CD14-positive monocyte (primary cell): ENCODE measurements at regions not wholly inside any gene's neighbourhood (a gene's known extent, or its start where the extent isn't known, plus 50 kb on each side); places are given as distances from the start of the nearest gene placed in this dataset.

ENCODE experiments used
- DNase-seq, 3 donors: peaks; one replicate each; pipeline ENCODE4 v3.0.0-alpha.2; 2011 to 2022
- H2AFZ ChIP-seq: 2 replicates; pipeline ENCODE4 v1.6.0; 2012; ENCODE audit warnings: mild to moderate bottlenecking, low read depth, low read length, inconsistent platforms; ENCODE audit not compliant: insufficient read depth, poor library complexity, severe bottlenecking
- H3K27ac ChIP-seq, 2 donors: 1 replicate in 1 of 2; 2 replicates in 1 of 2; pipeline ENCODE4 v1.5.1; 2012 to 2013; ENCODE audit warnings: low read length in 2 of 2, control low read depth in 1 of 2, inconsistent platforms in 1 of 2, low read depth in 1 of 2, mild to moderate bottlenecking in 1 of 2
- H3K27me3 ChIP-seq, 2 donors: one replicate each; pipeline versions ENCODE4 v1.6.0 to v1.6.1; 2011 to 2013; ENCODE audit warnings: low read length in 2 of 2; ENCODE audit not compliant: control insufficient read depth in 2 of 2, insufficient read depth in 2 of 2
- H3K36me3 ChIP-seq, 2 donors: replicated peaks in 1 of 2; 1 replicate in 1 of 2; 2 replicates in 1 of 2; pipeline versions ENCODE4 v1.5.1 to v1.6.1; 2012 to 2013; ENCODE audit warnings: low read length in 2 of 2, control low read depth in 1 of 2, inconsistent platforms in 1 of 2, mild to moderate bottlenecking in 1 of 2; ENCODE audit not compliant: insufficient read depth in 2 of 2, control insufficient read depth in 1 of 2
- H3K4me1 ChIP-seq, 2 donors: 1 replicate in 1 of 2; 2 replicates in 1 of 2; pipeline versions ENCODE4 v1.5.1 to v1.6.1; 2012 to 2013; ENCODE audit warnings: low read length in 2 of 2, control low read depth in 1 of 2, inconsistent platforms in 1 of 2, mild to moderate bottlenecking in 1 of 2, moderate library complexity in 1 of 2; ENCODE audit not compliant: insufficient read depth in 2 of 2, control insufficient read depth in 1 of 2
- H3K4me2 ChIP-seq: replicated peaks from 2 replicates; pipeline ENCODE3; 2012; ENCODE audit warnings: low read length, moderate library complexity, mild to moderate bottlenecking; ENCODE audit not compliant: poor library complexity, severe bottlenecking; ENCODE audit errors: extremely low read depth
- H3K4me3 ChIP-seq, 3 experiments: fragments of 200-600 bp in 1 of 3; sonication (generic) in 1 of 3; replicated peaks in 1 of 3; 1 replicate in 2 of 3; 2 replicates in 1 of 3; pipeline ENCODE4 v1.5.1; 2011 to 2013; ENCODE audit warnings: low read length in 3 of 3, mild to moderate bottlenecking in 3 of 3, control low read depth in 2 of 3, low read depth in 2 of 3, inconsistent platforms in 1 of 3, moderate library complexity in 1 of 3
- H3K79me2 ChIP-seq: 2 replicates; pipeline ENCODE4 v1.6.0; 2012; ENCODE audit warnings: mild to moderate bottlenecking, control low read depth, inconsistent platforms, low read length, moderate library complexity; ENCODE audit not compliant: insufficient read depth
- H3K9ac ChIP-seq: 2 replicates; pipeline ENCODE4 v1.6.0; 2017; ENCODE audit warnings: low read length, mild to moderate bottlenecking; ENCODE audit not compliant: insufficient read depth, poor library complexity, severe bottlenecking
- H3K9me3 ChIP-seq, 2 donors: replicated peaks in 1 of 2; 1 replicate in 1 of 2; 2 replicates in 1 of 2; pipeline versions ENCODE4 v1.5.1 to v1.6.1; 2012 to 2013; ENCODE audit warnings: low read length in 2 of 2, control low read depth in 1 of 2; ENCODE audit not compliant: control insufficient read depth in 1 of 2, insufficient read depth in 1 of 2
- H4K20me1 ChIP-seq: 2 replicates; pipeline ENCODE4 v1.6.0; 2012; ENCODE audit warnings: mild to moderate bottlenecking, low read length, control low read depth, moderate library complexity; ENCODE audit not compliant: insufficient read depth
- H3K27ac Mint-ChIP-seq, 7 donors: one replicate each; pipeline ENCODE4 v1.8.0; 2020; ENCODE audit warnings: mild to moderate bottlenecking in 7 of 7, mixed read lengths in 7 of 7, moderate library complexity in 6 of 7, inconsistent platforms in 2 of 7
- H3K27me3 Mint-ChIP-seq, 3 donors: one replicate each; pipeline ENCODE4 v1.8.0; 2021 to 2022; ENCODE audit warnings: low read depth in 3 of 3, mild to moderate bottlenecking in 3 of 3, mixed read lengths in 3 of 3, moderate library complexity in 3 of 3, inconsistent platforms in 1 of 3
- H3K36me3 Mint-ChIP-seq, 2 donors: one replicate each; pipeline ENCODE4 v1.8.0; 2020; ENCODE audit warnings: mixed read lengths in 2 of 2, inconsistent platforms in 1 of 2, mild to moderate bottlenecking in 1 of 2
- H3K4me1 Mint-ChIP-seq: one replicate; pipeline ENCODE4 v1.8.0; 2020; ENCODE audit warnings: mild to moderate bottlenecking, mixed read lengths
- H3K4me3 Mint-ChIP-seq, 2 donors: one replicate each; pipeline ENCODE4 v1.8.0; 2020; ENCODE audit warnings: mild to moderate bottlenecking in 2 of 2, mixed read lengths in 2 of 2, moderate library complexity in 1 of 2
- H3K9me3 Mint-ChIP-seq, 7 donors: one replicate each; pipeline ENCODE4 v1.8.0; 2020 to 2022; ENCODE audit warnings: mixed read lengths in 7 of 7, mild to moderate bottlenecking in 6 of 7, moderate library complexity in 6 of 7, inconsistent platforms in 2 of 7
- CTCF ChIP-seq: fragments of 200-600 bp; IDR thresholded peaks from one replicate; pipeline ENCODE4 v1.8.0; 2022; ENCODE audit warnings: antibody characterized with exemption, mild to moderate bottlenecking
- WGBS: methylation state at CpG from one replicate; pipeline ENCODE4 v1.1.5; 2013; ENCODE audit warnings: missing lambda C conversion rate; ENCODE audit not compliant: insufficient coverage; 5-methylcytosine and 5-hydroxymethylcytosine counted together
- intact Hi-C, 2 donors: fragments of 100-400 bp; cut with micrococcal nuclease; formaldehyde crosslinking; loops; one replicate each; pipeline versions ENCODE4 v1.15.0 to v1.15.1; 2023

- H3K9me3 ChIP-seq: no peaks in the 10 kb centered on the region
- no peaks in the 10 kb centered on the region for H4K20me1 ChIP-seq
- H3K4me3 ChIP-seq: no peak overlapping the region
- peaks cover 0 to 6% (median 0%) of the 10 kb centered on the region in 7 donors for H3K9me3 Mint-ChIP-seq
- H3K4me1 ChIP-seq: no peaks in the 10 kb centered on the region
- no peak overlapping the region for H3K9ac ChIP-seq
- no CpG with 5 or more reads among the region's 2 CpGs for WGBS
- no peak overlapping the region for H3K4me3 Mint-ChIP-seq
- no peaks in the 10 kb centered on the region for H3K36me3 Mint-ChIP-seq
- H3K27me3 ChIP-seq: no peaks in the 10 kb centered on the region
- H2AFZ ChIP-seq: no peak overlapping the region
- H3K4me2 ChIP-seq: no peak overlapping the region
- no peaks in the 10 kb centered on the region for H3K4me1 Mint-ChIP-seq
- H3K27ac ChIP-seq: no peak overlapping the region
- H3K27ac Mint-ChIP-seq: no peak overlapping the region
- H3K79me2 ChIP-seq: no peaks in the 10 kb centered on the region
- intact Hi-C loops: no loop called here
- peaks cover 0 to 1% (median 0%) of the 10 kb centered on the region in 3 donors for H3K27me3 Mint-ChIP-seq
- no peak for DNase-seq
- TF ChIP-seq CTCF: no peak
- H3K36me3 ChIP-seq: no peaks in the 10 kb centered on the region
Measured at GRCh38 chr1:189623336-189623735, 854.3 kb downstream of the BRINP3 start.

- WGBS: 71% methylated on average over 1 of the region's 2 CpGs
- H3K4me3 ChIP-seq: no peak overlapping the region
- no peak for TF ChIP-seq CTCF
Measured at GRCh38 chr1:189627427-189627826, 850.2 kb downstream of the BRINP3 start.

More at GRCh38 chr1:189627427-189627826, 850.2 kb downstream of the BRINP3 start:
- no peak overlapping the region for H3K4me2 ChIP-seq
- H2AFZ ChIP-seq: no peak overlapping the region
- H3K9ac ChIP-seq: no peak overlapping the region
- H3K36me3 Mint-ChIP-seq: no peaks in the 10 kb centered on the region
- H3K9me3 ChIP-seq: no peaks in the 10 kb centered on the region
- no peaks in the 10 kb centered on the region for H3K4me1 Mint-ChIP-seq
- no peaks in the 10 kb centered on the region for H3K27me3 Mint-ChIP-seq
- H3K27ac Mint-ChIP-seq: no peak overlapping the region
- H3K36me3 ChIP-seq: no peaks in the 10 kb centered on the region
- no peaks in the 10 kb centered on the region for H3K4me1 ChIP-seq
- intact Hi-C loops: no loop called here
- H3K4me3 Mint-ChIP-seq: no peak overlapping the region
- no peaks in the 10 kb centered on the region for H4K20me1 ChIP-seq
- no peak overlapping the region for H3K27ac ChIP-seq
- DNase-seq: no peak
- no peaks in the 10 kb centered on the region for H3K79me2 ChIP-seq
- H3K9me3 Mint-ChIP-seq: peaks cover 0 to 3% (median 0%) of the 10 kb centered on the region in 7 donors
- no peaks in the 10 kb centered on the region for H3K27me3 ChIP-seq
